Head of caudate nucleus (tissue), 42 donors: ENCODE measurements at regions not wholly inside any gene's neighbourhood (a gene's known extent, or its start where the extent isn't known, plus 50 kb on each side); places are given as distances from the start of the nearest gene placed in this dataset.
A peak's percentile ranks its signal among the peaks of the same experiment; 100 is the strongest.

ENCODE experiments used
- DNase-seq, 42 donors: peaks; one replicate each; pipeline versions ENCODE4 v3.0.0 to v3.0.0-alpha.2; 2020 to 2021; ENCODE audit warnings: mixed read lengths in 7 of 42
- intact Hi-C: fragments of 100-400 bp; cut with DNase I; formaldehyde crosslinking; loops from one replicate; pipeline ENCODE4 v1.15.0; 2022

- DNase-seq, result no peak
- intact Hi-C loops, result no loop called here
These were observed 338.9 kb upstream of the DCC start for GRCh38 chr18:52001106-52001505.

- intact Hi-C loops, result no loop called here
- DNase-seq, result no peak
These were observed 337.4 kb upstream of the DCC start for GRCh38 chr18:52002600-52002999.

GRCh38 chr18:52007105-52007504, 332.9 kb upstream of the DCC start:
- intact Hi-C loops, result no loop called here

GRCh38 chr18:52008330-52008729, 331.7 kb upstream of the DCC start:
- no peak for DNase-seq
- intact Hi-C loops, result no loop called here

More at GRCh38 chr18:52007105-52007504, 332.9 kb upstream of the DCC start:
- DNase-seq, result no peak

GRCh38 chr18:52008736-52009135, 331.3 kb upstream of the DCC start:
- intact Hi-C loops, result no loop called here
- no peak for DNase-seq

GRCh38 chr18:52009958-52010357, 330.0 kb upstream of the DCC start:
- no peak for DNase-seq
- intact Hi-C loops, result no loop called here

- no peak for DNase-seq
- intact Hi-C loops, result no loop called here
These were observed 293.9 kb upstream of the DCC start for GRCh38 chr18:52045946-52046675.

- intact Hi-C loops, result no loop called here
- DNase-seq, result peak in 1 of 42 donors; percentile 11
These were observed 293.2 kb upstream of the DCC start for GRCh38 chr18:52046842-52047241.

- DNase-seq, result no peak
- intact Hi-C loops, result no loop called here
These were observed 285.7 kb upstream of the DCC start for GRCh38 chr18:52054324-52054723.

GRCh38 chr18:52060607-52061304, 279.2 kb upstream of the DCC start:
- intact Hi-C loops, result no loop called here
- no peak for DNase-seq

- no peak for DNase-seq
- intact Hi-C loops, result no loop called here
These were observed 276.1 kb upstream of the DCC start for GRCh38 chr18:52063923-52064322.

GRCh38 chr18:52069201-52069600, 270.8 kb upstream of the DCC start:
- no peak for DNase-seq
- intact Hi-C loops, result no loop called here

- intact Hi-C loops, result no loop called here
- DNase-seq, result no peak
These were observed 269.7 kb upstream of the DCC start for GRCh38 chr18:52070291-52070756.

GRCh38 chr18:52077251-52077983, 262.6 kb upstream of the DCC start:
- no peak for DNase-seq

GRCh38 chr18:52082246-52082645, 257.8 kb upstream of the DCC start:
- DNase-seq, result no peak
- intact Hi-C loops, result no loop called here

More at GRCh38 chr18:52077251-52077983, 262.6 kb upstream of the DCC start:
- intact Hi-C loops, result no loop called here

- no peak for DNase-seq
- intact Hi-C loops, result no loop called here
These were observed 252.9 kb upstream of the DCC start for GRCh38 chr18:52087140-52087539.

GRCh38 chr18:52090005-52090404, 250.0 kb upstream of the DCC start:
- intact Hi-C loops, result no loop called here

GRCh38 chr18:52093171-52093570, 246.8 kb upstream of the DCC start:
- intact Hi-C loops, result no loop called here
- DNase-seq, result no peak

More at GRCh38 chr18:52090005-52090404, 250.0 kb upstream of the DCC start:
- no peak for DNase-seq

GRCh38 chr18:52118684-52119083, 221.3 kb upstream of the DCC start:
- intact Hi-C loops, result no loop called here

More at GRCh38 chr18:52118684-52119083, 221.3 kb upstream of the DCC start:
- no peak for DNase-seq
